ENCODE measurements at regions not wholly inside any gene's neighbourhood (a gene's known extent, or its start where the extent isn't known, plus 50 kb on each side); places are given as distances from the start of the nearest gene placed in this dataset.

- H3F3A ChIP-seq (ENCODE audit: insufficient read depth, low read depth): no peaks in the 10 kb centered on the region
- no peak for DNase-seq
- H3K9me2 ChIP-seq (ENCODE audit: insufficient read depth): no peaks in the 10 kb centered on the region
- BruUV-seq (replicated peaks): no TSS peak
- H3K4me3 ChIP-seq: no peak overlapping the region
- TF ChIP-seq, protein P1, sequence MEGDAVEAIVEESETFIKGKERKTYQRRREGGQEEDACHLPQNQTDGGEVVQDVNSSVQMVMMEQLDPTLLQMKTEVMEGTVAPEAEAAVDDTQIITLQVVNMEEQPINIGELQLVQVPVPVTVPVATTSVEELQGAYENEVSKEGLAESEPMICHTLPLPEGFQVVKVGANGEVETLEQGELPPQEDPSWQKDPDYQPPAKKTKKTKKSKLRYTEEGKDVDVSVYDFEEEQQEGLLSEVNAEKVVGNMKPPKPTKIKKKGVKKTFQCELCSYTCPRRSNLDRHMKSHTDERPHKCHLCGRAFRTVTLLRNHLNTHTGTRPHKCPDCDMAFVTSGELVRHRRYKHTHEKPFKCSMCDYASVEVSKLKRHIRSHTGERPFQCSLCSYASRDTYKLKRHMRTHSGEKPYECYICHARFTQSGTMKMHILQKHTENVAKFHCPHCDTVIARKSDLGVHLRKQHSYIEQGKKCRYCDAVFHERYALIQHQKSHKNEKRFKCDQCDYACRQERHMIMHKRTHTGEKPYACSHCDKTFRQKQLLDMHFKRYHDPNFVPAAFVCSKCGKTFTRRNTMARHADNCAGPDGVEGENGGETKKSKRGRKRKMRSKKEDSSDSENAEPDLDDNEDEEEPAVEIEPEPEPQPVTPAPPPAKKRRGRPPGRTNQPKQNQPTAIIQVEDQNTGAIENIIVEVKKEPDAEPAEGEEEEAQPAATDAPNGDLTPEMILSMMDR (conservative IDR thresholded peaks at IDR 0.05): no peak
- TF ChIP-seq EZH2 (IDR thresholded peaks at IDR 0.05; ENCODE audit: low read depth): no peak
- ChIA-PET POLR2A (ENCODE audit: unreplicated experiment) (no interaction called here), CTCF (no interaction called here)
- H2AFZ ChIP-seq: no peak overlapping the region
- H3K36me3 ChIP-seq (ENCODE audit: low read depth): no peaks in the 10 kb centered on the region
- intact Hi-C loops (cut with micrococcal nuclease; ENCODE audit: unreplicated experiment): no loop called here
- no peaks in the 10 kb centered on the region for H3K79me2 ChIP-seq (ENCODE audit: low read depth)
- H3K4me1 ChIP-seq (replicated peaks; ENCODE audit: insufficient read depth): no peaks in the 10 kb centered on the region
- no peaks in the 10 kb centered on the region for H3K9me3 ChIP-seq (ENCODE audit: insufficient read depth, low read depth)
- H3K27ac ChIP-seq: no peak overlapping the region
- H3K27me3 ChIP-seq (ENCODE audit: insufficient read depth, low read depth): no peaks in the 10 kb centered on the region
- no peaks in the 10 kb centered on the region for H4K20me1 ChIP-seq (ENCODE audit: insufficient read depth)
- H3K4me2 ChIP-seq: no peak overlapping the region
Observed at GRCh38 chr18:43213816-43214215, 63.5 kb downstream of the SYT4 start.

GRCh38 chr18:43211059-43211458, 66.2 kb downstream of the SYT4 start:
- Histone ChIP-seq H3K9me2 (ENCODE audit: insufficient read depth) (no peaks in the 10 kb centered on the region), H3K4me3 (no peak overlapping the region), H3K27me3 (ENCODE audit: insufficient read depth, low read depth) (no peaks in the 10 kb centered on the region), H4K20me1 (ENCODE audit: insufficient read depth) (no peaks in the 10 kb centered on the region), H3K79me2 (ENCODE audit: low read depth) (no peaks in the 10 kb centered on the region), H2AFZ (no peak overlapping the region), H3K27ac (no peak overlapping the region), H3F3A (ENCODE audit: insufficient read depth, low read depth) (no peaks in the 10 kb centered on the region), H3K36me3 (ENCODE audit: low read depth) (no peaks in the 10 kb centered on the region), H3K4me1 (replicated peaks; ENCODE audit: insufficient read depth) (no peaks in the 10 kb centered on the region), H3K4me2 (no peak overlapping the region), H3K9me3 (ENCODE audit: insufficient read depth, low read depth) (no peaks in the 10 kb centered on the region)
- DNase-seq: no peak
- ChIA-PET CTCF (no interaction called here), POLR2A (ENCODE audit: unreplicated experiment) (no interaction called here)
- BruUV-seq (replicated peaks): no TSS peak
- intact Hi-C loops (cut with micrococcal nuclease; ENCODE audit: unreplicated experiment): no loop called here
- no peak for TF ChIP-seq EZH2 (IDR thresholded peaks at IDR 0.05; ENCODE audit: low read depth)
- TF ChIP-seq, protein P1 (conservative IDR thresholded peaks at IDR 0.05): no peak

- Histone ChIP-seq H3K4me2 (no peak overlapping the region), H3K9me3 (ENCODE audit: insufficient read depth, low read depth) (no peaks in the 10 kb centered on the region), H2AFZ (no peak overlapping the region), H4K20me1 (ENCODE audit: insufficient read depth) (no peaks in the 10 kb centered on the region), H3F3A (ENCODE audit: insufficient read depth, low read depth) (no peaks in the 10 kb centered on the region), H3K4me1 (replicated peaks; ENCODE audit: insufficient read depth) (no peaks in the 10 kb centered on the region), H3K36me3 (ENCODE audit: low read depth) (no peaks in the 10 kb centered on the region), H3K9me2 (ENCODE audit: insufficient read depth) (no peaks in the 10 kb centered on the region), H3K79me2 (ENCODE audit: low read depth) (no peaks in the 10 kb centered on the region), H3K27ac (no peak overlapping the region), H3K27me3 (ENCODE audit: insufficient read depth, low read depth) (no peaks in the 10 kb centered on the region), H3K4me3 (no peak overlapping the region)
- BruUV-seq (replicated peaks): no TSS peak
- POLR2A ChIA-PET (ENCODE audit: unreplicated experiment): no interaction called here
- intact Hi-C loops (cut with micrococcal nuclease; ENCODE audit: unreplicated experiment): no loop called here
- no peak for DNase-seq
- TF ChIP-seq EZH2 (IDR thresholded peaks at IDR 0.05; ENCODE audit: low read depth): no peak
- TF ChIP-seq, protein P1 (conservative IDR thresholded peaks at IDR 0.05): no peak
- CTCF ChIA-PET: no interaction called here
Observed at GRCh38 chr18:43195421-43195820, 79.9 kb upstream of the RIT2 start.

Data from PC-9 (cell line).